Activated CD4-positive, alpha-beta memory T cell treated with anti-CD3 and anti-CD28 coated beads for 36 hours (primary cell): ENCODE measurements at regions not wholly inside any gene's neighbourhood (a gene's known extent, or its start where the extent isn't known, plus 50 kb on each side); places are given as distances from the start of the nearest gene placed in this dataset. TPM values are rescaled to one million over a fixed set of nuclear protein-coding genes. Genes with fewer than 3 reads are reported as not detected.
"Not testable (repeated sequence)": the region's sequence is repeated elsewhere in the genome, so short reads cannot be mapped to it uniquely, and the experiment has no call there.

Source experiments
- CTCF ChIA-PET: fragments of 350-600 bp; sonication (Branson Sonifier 250); formaldehyde crosslinking; loops from one replicate; lab custom pipeline; 2021; ENCODE audit warnings: antibody characterized with exemption, inconsistent platforms; lab: Charles Lee
- POLR2A ChIA-PET: fragments of 350-600 bp; sonication (Branson Sonifier 250); formaldehyde crosslinking; loops from one replicate; lab custom pipeline; 2021; ENCODE audit warnings: antibody characterized with exemption; lab: Charles Lee
- DNase-seq: peaks from one replicate; pipeline ENCODE4 v3.0.0-alpha.2; 2020
- H3K27ac Mint-ChIP-seq: one replicate; pipeline ENCODE4 v1.8.0; 2021; ENCODE audit warnings: mixed read lengths
- H3K27me3 Mint-ChIP-seq: one replicate; pipeline ENCODE4 v1.8.0; 2021; ENCODE audit warnings: mixed read lengths
- H3K36me3 Mint-ChIP-seq: one replicate; pipeline ENCODE4 v1.8.0; 2021; ENCODE audit warnings: mixed read lengths
- H3K4me1 Mint-ChIP-seq: one replicate; pipeline ENCODE4 v1.8.0; 2021; ENCODE audit warnings: low read depth, mixed read lengths
- H3K4me3 Mint-ChIP-seq: one replicate; pipeline ENCODE4 v1.8.0; 2021; ENCODE audit warnings: mild to moderate bottlenecking, mixed read lengths
- H3K9me3 Mint-ChIP-seq: one replicate; pipeline ENCODE4 v1.8.0; 2021; ENCODE audit warnings: mixed read lengths
- intact Hi-C: fragments of 100-400 bp; cut with micrococcal nuclease; formaldehyde crosslinking; loops from one replicate; pipeline ENCODE4 v1.15.1; 2023
- microRNA-seq: library from miRNA; unstranded; fragments of <30 nt; microRNA quantifications from one replicate; pipeline ENCODE4 v1.2.0, GENCODE V29; 2022; ENCODE audit warnings: borderline number of aligned reads, borderline microRNAs expressed, borderline replicate concordance

DNA sequence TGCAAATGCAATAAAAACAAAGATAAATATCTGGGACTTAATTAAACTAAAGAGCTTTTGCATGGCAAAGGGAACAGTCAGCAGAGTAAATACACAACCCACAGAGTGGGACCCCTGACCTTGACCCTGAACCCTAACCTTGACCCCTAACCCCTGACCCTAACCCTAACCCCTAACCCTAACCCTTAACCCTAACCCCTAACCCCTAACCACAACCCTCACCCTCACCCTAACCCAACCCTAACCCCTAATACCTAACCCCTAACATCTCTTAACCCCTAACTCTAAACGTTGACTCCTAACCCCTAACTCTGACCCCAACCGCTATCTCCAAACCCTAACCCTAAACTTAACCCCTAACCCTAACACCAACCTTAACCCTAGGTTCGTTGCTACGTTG is 64.9 kb upstream of the GPR39 start:
- DNase-seq, intact Hi-C loops, H3K36me3 Mint-ChIP-seq, CTCF ChIA-PET, H3K27ac Mint-ChIP-seq, H3K4me3 Mint-ChIP-seq, H3K4me1 Mint-ChIP-seq, H3K9me3 Mint-ChIP-seq, POLR2A ChIA-PET: not testable (repeated sequence)
- peaks cover 10% of the 10 kb centered on the region for H3K27me3 Mint-ChIP-seq

- H3K27me3 Mint-ChIP-seq, POLR2A ChIA-PET, H3K27ac Mint-ChIP-seq, DNase-seq, CTCF ChIA-PET, intact Hi-C loops, H3K36me3 Mint-ChIP-seq, H3K4me3 Mint-ChIP-seq, H3K4me1 Mint-ChIP-seq, H3K9me3 Mint-ChIP-seq: not testable (repeated sequence)
Observed at GRCh38 chr2:132352481-132353001, 64.1 kb upstream of the GPR39 start.

DNA sequence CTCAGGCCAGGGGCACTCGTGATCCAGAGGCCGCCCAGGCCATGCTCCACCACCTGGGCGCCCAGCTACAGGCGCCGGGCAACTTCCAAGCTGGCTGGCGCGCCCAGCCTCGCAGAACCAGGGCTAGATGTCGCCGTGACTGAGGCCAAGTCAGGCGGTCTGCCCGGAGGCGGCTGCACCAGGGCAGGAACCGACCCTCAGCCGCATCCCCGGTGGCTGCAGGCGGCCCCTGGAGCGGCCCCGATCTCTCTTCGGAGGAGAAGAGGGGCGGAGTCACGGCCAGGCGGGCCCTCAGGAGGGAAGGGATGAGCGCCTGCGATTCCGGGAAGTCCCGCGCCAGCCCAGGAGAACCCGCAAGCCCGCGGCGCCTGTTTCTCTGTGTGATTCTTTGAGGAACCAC is 63.2 kb upstream of the GPR39 start:
- H3K4me1 Mint-ChIP-seq, H3K27me3 Mint-ChIP-seq, H3K36me3 Mint-ChIP-seq, POLR2A ChIA-PET, H3K27ac Mint-ChIP-seq, DNase-seq, H3K4me3 Mint-ChIP-seq, H3K9me3 Mint-ChIP-seq, intact Hi-C loops, CTCF ChIA-PET: not testable (repeated sequence)

- POLR2A ChIA-PET = not testable (repeated sequence)
Observed at GRCh38 chr2:132360964-132361363, 55.6 kb upstream of the GPR39 start.

GRCh38 chr2:132361498-132361897 is 55.1 kb upstream of the GPR39 start:
- H3K9me3 Mint-ChIP-seq = peaks cover 16% of the 10 kb centered on the region
- H3K4me3 Mint-ChIP-seq, intact Hi-C loops, H3K36me3 Mint-ChIP-seq, H3K27ac Mint-ChIP-seq, DNase-seq, H3K27me3 Mint-ChIP-seq, POLR2A ChIA-PET, H3K4me1 Mint-ChIP-seq: not testable (repeated sequence)
- CTCF ChIA-PET = interaction anchor here (0.6 kb wide), 1 partner anchor 1330 kb away, joined by 3 read pairs; no protein-coding TSS in a partner anchor

More at GRCh38 chr2:132360964-132361363, 55.6 kb upstream of the GPR39 start:
- intact Hi-C loops, DNase-seq, H3K36me3 Mint-ChIP-seq, H3K27me3 Mint-ChIP-seq, H3K4me1 Mint-ChIP-seq, H3K27ac Mint-ChIP-seq, CTCF ChIA-PET, H3K4me3 Mint-ChIP-seq: not testable (repeated sequence)
- peaks cover 16% of the 10 kb centered on the region for H3K9me3 Mint-ChIP-seq

DNA sequence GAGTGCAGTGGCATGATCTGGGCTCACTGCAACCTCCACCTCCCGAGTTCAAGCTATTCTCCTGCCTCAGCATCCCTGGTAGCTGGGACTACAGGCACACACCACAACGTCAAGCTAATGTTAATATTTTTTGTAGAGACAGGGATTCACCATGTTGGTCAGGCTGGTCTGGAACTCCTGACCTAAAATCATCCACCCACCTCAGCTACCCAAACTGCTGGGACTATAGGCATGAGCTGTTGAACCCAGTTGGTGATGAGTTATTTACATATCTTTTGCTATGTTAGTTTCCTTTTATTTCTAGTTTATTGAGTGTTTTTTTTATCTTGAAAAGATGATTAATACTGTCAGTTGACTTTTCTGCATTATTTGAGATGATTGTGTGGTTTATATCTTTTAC is 53.3 kb upstream of the GPR39 start:
- H3K4me1 Mint-ChIP-seq, H3K36me3 Mint-ChIP-seq, H3K4me3 Mint-ChIP-seq, H3K27me3 Mint-ChIP-seq, CTCF ChIA-PET, POLR2A ChIA-PET, DNase-seq, H3K27ac Mint-ChIP-seq, intact Hi-C loops: not testable (repeated sequence)
- H3K9me3 Mint-ChIP-seq = peaks cover 16% of the 10 kb centered on the region

DNA sequence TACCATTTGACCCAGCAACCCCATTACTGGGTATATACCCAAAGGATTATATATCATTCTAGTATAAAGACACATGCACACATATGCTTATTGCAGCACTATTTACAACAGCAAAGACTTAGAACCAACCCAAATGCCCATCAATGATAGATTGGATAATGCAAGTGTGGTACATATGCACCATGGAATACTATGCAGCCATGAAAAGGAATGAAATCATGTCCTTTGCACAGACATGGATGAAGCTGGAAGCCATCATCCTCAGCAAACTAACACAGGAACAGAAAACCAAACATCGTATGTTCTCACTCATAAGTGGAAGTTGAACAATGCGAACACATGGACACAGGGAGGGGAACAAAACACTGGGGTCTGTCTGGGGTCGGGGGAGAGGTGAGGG is 50.6 kb upstream of the GPR39 start:
- peaks cover 13% of the 10 kb centered on the region for H3K9me3 Mint-ChIP-seq
- CTCF ChIA-PET, H3K27me3 Mint-ChIP-seq, H3K4me1 Mint-ChIP-seq, intact Hi-C loops, DNase-seq, H3K36me3 Mint-ChIP-seq, H3K27ac Mint-ChIP-seq, POLR2A ChIA-PET, H3K4me3 Mint-ChIP-seq: not testable (repeated sequence)

- Mint-ChIP-seq H3K4me3 (no peak overlapping the region), H3K27ac (no peak overlapping the region), H3K4me1 (no peaks in the 10 kb centered on the region), H3K9me3 (peaks cover 13% of the 10 kb centered on the region), H3K36me3 (no peaks in the 10 kb centered on the region), H3K27me3 (no peaks in the 10 kb centered on the region)
- ChIA-PET CTCF (no interaction called here), POLR2A (no interaction called here)
- DNase-seq = no peak
- intact Hi-C loops = no loop called here
Observed at GRCh38 chr2:132366421-132367180, 50.0 kb upstream of the GPR39 start.

Small RNAs in the stretch of these regions (microRNA-seq; reads per million reads assigned to microRNA genes)
- gene MIR663B = not detected
